Fibroblast of lung (primary cell): ENCODE measurements at regions not wholly inside any gene's neighbourhood (a gene's known extent, or its start where the extent isn't known, plus 50 kb on each side); places are given as distances from the start of the nearest gene placed in this dataset.

ENCODE experiments used
- CTCF ChIP-seq, 2 donors: IDR thresholded peaks in 1 of 2; conservative IDR thresholded peaks in 1 of 2; 1 replicate in 1 of 2; 2 replicates in 1 of 2; pipeline ENCODE4 v1.5.1; 2011 to 2012; ENCODE audit warnings: low read length in 2 of 2, control low read depth in 1 of 2, inconsistent platforms in 1 of 2, low read depth in 1 of 2, mild to moderate bottlenecking in 1 of 2
- EZH2 ChIP-seq: IDR thresholded peaks from 2 replicates; pipeline ENCODE4 v1.5.1; 2012; ENCODE audit warnings: low read length, control low read depth, mild to moderate bottlenecking; ENCODE audit errors: missing control alignments

GRCh38 chr5:135194573-135195269 is 160.7 kb upstream of the PITX1 start:
- TF ChIP-seq CTCF (conservative IDR thresholded peaks at IDR 0.05 in 1 of 2, IDR thresholded peaks at IDR 0.05 in 1 of 2; ENCODE audit: low read depth in 1 of 2, low read length in 2 of 2) (no peak), EZH2 (no peak)
